Activated CD4-positive, alpha-beta memory T cell treated with anti-CD3 and anti-CD28 coated beads, Interleukin-2, amount 10 ng/mL, durations not matched to agents 7 days and 5 days (primary cell): ENCODE measurements at regions not wholly inside any gene's neighbourhood (a gene's known extent, or its start where the extent isn't known, plus 50 kb on each side); places are given as distances from the start of the nearest gene placed in this dataset.

Source experiments
- CTCF ChIA-PET: fragments of 350-600 bp; sonication (Branson Sonifier 250); formaldehyde crosslinking; loops from one replicate; lab custom pipeline; 2021; ENCODE audit warnings: antibody characterized with exemption, inconsistent platforms; lab: Charles Lee
- POLR2A ChIA-PET: fragments of 350-600 bp; sonication (Branson Sonifier 250); formaldehyde crosslinking; loops from one replicate; lab custom pipeline; 2021; ENCODE audit warnings: antibody characterized with exemption; lab: Charles Lee
- DNase-seq: peaks from one replicate; pipeline ENCODE4 v3.0.0-alpha.2; 2020
- H3K27ac Mint-ChIP-seq: one replicate; pipeline ENCODE4 v1.8.0; 2021; ENCODE audit warnings: mild to moderate bottlenecking, mixed read lengths
- H3K27me3 Mint-ChIP-seq: one replicate; pipeline ENCODE4 v1.8.0; 2021; ENCODE audit warnings: mixed read lengths
- H3K36me3 Mint-ChIP-seq: one replicate; pipeline ENCODE4 v1.8.0; 2021; ENCODE audit warnings: low read depth, mixed read lengths
- H3K4me1 Mint-ChIP-seq: one replicate; pipeline ENCODE4 v1.8.0; 2021; ENCODE audit warnings: mixed read lengths
- H3K4me3 Mint-ChIP-seq: one replicate; pipeline ENCODE4 v1.8.0; 2021; ENCODE audit warnings: mild to moderate bottlenecking, mixed read lengths
- H3K9me3 Mint-ChIP-seq: one replicate; pipeline ENCODE4 v1.8.0; 2021; ENCODE audit warnings: mixed read lengths

DNA sequence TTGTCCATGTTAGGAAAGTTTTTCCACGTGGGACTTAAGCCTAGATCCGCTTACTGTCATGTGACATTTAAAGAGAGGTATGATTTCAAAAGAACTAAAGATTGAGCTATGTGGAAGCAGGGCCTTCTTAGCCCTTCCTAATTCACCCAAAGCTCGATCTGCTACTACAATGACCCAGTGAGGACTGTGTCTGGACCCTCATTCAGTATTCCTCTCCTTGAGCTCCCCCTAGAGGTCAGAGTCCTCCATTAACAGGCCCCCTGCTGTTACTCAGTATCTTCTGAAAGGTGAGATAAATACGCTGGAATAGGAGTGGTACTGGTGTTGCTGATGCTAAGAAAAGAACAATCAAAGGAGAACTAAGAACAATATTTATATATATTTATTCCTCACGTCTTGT is 414.0 kb downstream of the GJA1 start:
- POLR2A ChIA-PET, result no interaction called here
- H3K4me3 Mint-ChIP-seq, result no peak overlapping the region
- no peaks in the 10 kb centered on the region for H3K4me1 Mint-ChIP-seq
- no peaks in the 10 kb centered on the region for H3K27me3 Mint-ChIP-seq
- DNase-seq, result no peak
- H3K27ac Mint-ChIP-seq, result no peak overlapping the region
- CTCF ChIA-PET, result no interaction called here
- no peaks in the 10 kb centered on the region for H3K9me3 Mint-ChIP-seq
- no peaks in the 10 kb centered on the region for H3K36me3 Mint-ChIP-seq

DNA sequence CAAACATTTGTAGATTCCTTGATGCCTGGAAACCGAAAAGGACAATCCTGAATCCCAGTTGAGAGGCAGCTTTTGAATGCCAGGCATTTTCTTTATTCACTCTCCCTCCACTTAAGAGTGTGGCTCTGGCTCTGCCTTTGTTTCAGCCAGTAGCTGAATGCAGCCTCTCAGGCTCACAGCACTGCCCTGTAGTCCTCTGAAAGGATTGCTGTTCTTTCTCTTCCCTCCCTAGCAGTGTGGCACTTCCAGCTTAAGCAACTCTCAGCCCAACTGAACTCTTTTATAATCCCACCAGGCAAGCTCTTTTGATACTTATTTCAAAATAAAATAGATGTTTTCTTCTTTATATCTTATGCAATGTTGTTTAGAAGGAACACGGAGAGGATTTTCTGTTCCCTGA is 415.6 kb downstream of the GJA1 start:
- Mint-ChIP-seq H3K4me3 (no peak overlapping the region), H3K9me3 (no peaks in the 10 kb centered on the region), H3K27me3 (no peaks in the 10 kb centered on the region), H3K27ac (no peak overlapping the region), H3K36me3 (no peaks in the 10 kb centered on the region), H3K4me1 (no peaks in the 10 kb centered on the region)
- no peak for DNase-seq
- ChIA-PET CTCF (interaction anchor here (0.7 kb wide), 2 partner anchors 9 to 50 kb away, joined by 3 read pairs; no protein-coding TSS in a partner anchor), POLR2A (no interaction called here)

GRCh38 chr6:121853686-121854085 is 418.2 kb downstream of the GJA1 start:
- no peaks in the 10 kb centered on the region for H3K9me3 Mint-ChIP-seq
- H3K36me3 Mint-ChIP-seq, result no peaks in the 10 kb centered on the region
- H3K27ac Mint-ChIP-seq, result no peak overlapping the region
- no peaks in the 10 kb centered on the region for H3K27me3 Mint-ChIP-seq
- POLR2A ChIA-PET, result no interaction called here
- CTCF ChIA-PET, result no interaction called here
- no peak for DNase-seq
- no peaks in the 10 kb centered on the region for H3K4me1 Mint-ChIP-seq
- no peak overlapping the region for H3K4me3 Mint-ChIP-seq

DNA sequence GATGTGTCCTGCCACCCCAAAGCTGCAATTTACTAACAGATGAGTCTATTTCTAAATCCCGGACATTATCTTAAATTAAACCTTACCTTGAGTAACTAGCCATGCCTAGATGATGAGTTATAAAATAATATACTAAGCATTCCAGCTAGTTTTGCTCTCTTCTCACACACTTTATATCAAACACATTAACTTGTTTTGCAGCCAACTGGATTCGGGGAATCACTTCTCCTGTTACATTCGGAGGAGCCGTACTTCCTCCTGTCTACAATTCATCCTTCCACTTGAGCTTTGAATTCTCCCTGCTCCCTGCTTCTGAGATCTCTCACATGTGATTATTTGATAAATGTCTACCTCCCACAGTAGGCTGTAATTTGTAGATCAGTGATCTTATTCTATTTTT is 420.1 kb downstream of the GJA1 start:
- H3K4me3 Mint-ChIP-seq, result no peak overlapping the region
- ChIA-PET POLR2A (no interaction called here), CTCF (no interaction called here)
- no peaks in the 10 kb centered on the region for H3K4me1 Mint-ChIP-seq
- no peak for DNase-seq
- H3K36me3 Mint-ChIP-seq, result no peaks in the 10 kb centered on the region
- H3K27ac Mint-ChIP-seq, result no peak overlapping the region
- no peaks in the 10 kb centered on the region for H3K27me3 Mint-ChIP-seq
- H3K9me3 Mint-ChIP-seq, result no peaks in the 10 kb centered on the region

GRCh38 chr6:121856296-121856695 is 420.9 kb downstream of the GJA1 start:
- POLR2A ChIA-PET, result no interaction called here
- CTCF ChIA-PET, result no interaction called here
- no peaks in the 10 kb centered on the region for H3K9me3 Mint-ChIP-seq
- no peak overlapping the region for H3K4me3 Mint-ChIP-seq
- no peak for DNase-seq
- no peak overlapping the region for H3K27ac Mint-ChIP-seq
- no peaks in the 10 kb centered on the region for H3K4me1 Mint-ChIP-seq
- no peaks in the 10 kb centered on the region for H3K27me3 Mint-ChIP-seq
- no peaks in the 10 kb centered on the region for H3K36me3 Mint-ChIP-seq

DNA sequence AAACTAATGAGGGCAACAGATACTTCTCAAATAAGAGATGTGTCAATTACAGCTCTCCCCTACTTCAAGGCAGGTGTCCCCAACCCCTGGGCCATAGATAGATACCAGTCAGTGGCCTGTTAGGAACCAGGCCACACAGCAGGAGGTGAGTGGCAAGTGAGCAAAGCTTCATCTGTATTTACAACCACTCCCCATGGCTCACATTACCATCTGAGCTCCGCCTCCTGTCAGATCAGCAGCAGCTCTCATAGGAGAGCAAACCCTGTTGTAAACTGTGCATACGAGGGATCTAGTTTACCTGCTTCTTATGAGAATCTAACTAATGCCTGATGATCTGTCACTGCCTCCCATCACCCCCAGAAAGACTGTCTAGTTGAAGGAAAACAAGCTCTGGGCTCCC is 422.1 kb downstream of the GJA1 start:
- Mint-ChIP-seq H3K27ac (no peak overlapping the region), H3K9me3 (peaks cover 2% of the 10 kb centered on the region), H3K27me3 (no peaks in the 10 kb centered on the region), H3K36me3 (no peaks in the 10 kb centered on the region), H3K4me3 (no peak overlapping the region), H3K4me1 (no peaks in the 10 kb centered on the region)
- no peak for DNase-seq
- CTCF ChIA-PET, result no interaction called here
- POLR2A ChIA-PET, result no interaction called here

DNA sequence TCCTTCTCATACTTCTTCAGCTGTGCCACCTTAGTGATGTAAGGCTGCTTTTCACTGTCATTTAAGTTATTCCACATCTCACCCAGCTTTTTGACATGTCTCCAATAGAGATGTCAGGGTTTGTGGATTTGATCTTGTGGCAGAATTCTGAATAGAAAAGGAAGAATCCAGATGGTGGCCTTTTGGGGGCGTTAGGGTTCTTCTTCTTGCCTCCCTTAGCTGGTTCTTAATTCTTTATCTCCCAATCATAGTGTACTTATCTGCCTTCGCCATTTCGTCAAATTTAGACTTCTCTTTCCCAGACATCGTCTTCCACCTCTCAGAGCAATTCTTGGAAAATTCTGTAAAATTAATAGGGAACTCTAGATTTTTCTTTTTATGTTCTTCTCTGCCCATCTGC is 422.9 kb downstream of the GJA1 start:
- no peak for DNase-seq
- no peaks in the 10 kb centered on the region for H3K4me1 Mint-ChIP-seq
- ChIA-PET CTCF (no interaction called here), POLR2A (no interaction called here)
- H3K9me3 Mint-ChIP-seq, result peaks cover 2% of the 10 kb centered on the region
- no peak overlapping the region for H3K4me3 Mint-ChIP-seq
- no peaks in the 10 kb centered on the region for H3K36me3 Mint-ChIP-seq
- H3K27me3 Mint-ChIP-seq, result no peaks in the 10 kb centered on the region
- H3K27ac Mint-ChIP-seq, result no peak overlapping the region

DNA sequence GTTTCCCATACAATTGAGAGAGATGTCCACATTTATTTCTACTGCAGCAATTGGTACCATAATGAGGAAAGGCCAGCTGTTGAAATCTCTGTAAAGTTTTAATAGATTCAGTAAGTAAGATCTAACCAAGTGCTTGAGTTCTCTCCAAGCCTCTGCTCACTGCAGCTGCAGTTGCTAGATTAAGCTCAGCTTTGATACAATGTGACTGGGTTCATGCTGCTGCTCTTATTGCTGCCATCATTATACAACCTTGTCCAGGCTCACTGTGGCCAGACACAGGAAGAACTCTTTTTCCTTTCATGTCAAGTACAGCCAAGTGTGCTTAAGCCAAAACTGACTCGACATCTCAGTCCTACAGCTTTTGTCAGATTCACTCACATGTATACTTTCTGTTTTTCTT is 423.5 kb downstream of the GJA1 start:
- Mint-ChIP-seq H3K9me3 (peaks cover 2% of the 10 kb centered on the region), H3K4me3 (no peak overlapping the region), H3K27ac (no peak overlapping the region), H3K4me1 (no peaks in the 10 kb centered on the region), H3K27me3 (no peaks in the 10 kb centered on the region), H3K36me3 (no peaks in the 10 kb centered on the region)
- CTCF ChIA-PET, result no interaction called here
- no peak for DNase-seq
- POLR2A ChIA-PET, result no interaction called here

DNA sequence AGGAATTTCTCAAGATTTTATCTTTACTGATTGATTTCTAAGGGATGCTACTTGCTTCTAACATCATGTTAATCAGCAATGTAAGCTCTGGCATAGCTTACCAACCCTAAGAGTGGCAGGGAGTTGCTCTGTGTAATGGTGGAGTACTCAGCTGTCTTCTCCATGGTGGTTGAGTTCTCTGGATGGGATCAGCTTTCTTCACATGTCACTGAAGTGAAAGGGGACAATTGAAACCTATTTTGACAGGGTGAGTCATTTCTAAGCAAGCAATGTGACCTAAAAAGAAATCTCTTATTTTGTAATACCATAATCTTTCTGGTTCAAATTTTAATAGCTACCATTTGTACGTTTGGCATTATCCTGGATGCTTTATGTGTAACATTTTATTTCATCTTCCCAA is 430.4 kb downstream of the GJA1 start:
- no peak for DNase-seq
- ChIA-PET CTCF (no interaction called here), POLR2A (no interaction called here)
- no peaks in the 10 kb centered on the region for H3K36me3 Mint-ChIP-seq
- no peaks in the 10 kb centered on the region for H3K27me3 Mint-ChIP-seq
- peaks cover 2% of the 10 kb centered on the region for H3K9me3 Mint-ChIP-seq
- H3K4me1 Mint-ChIP-seq, result no peaks in the 10 kb centered on the region
- no peak overlapping the region for H3K4me3 Mint-ChIP-seq
- H3K27ac Mint-ChIP-seq, result no peak overlapping the region

- no peak for DNase-seq
- H3K4me1 Mint-ChIP-seq, result no peaks in the 10 kb centered on the region
- no peaks in the 10 kb centered on the region for H3K27me3 Mint-ChIP-seq
- H3K27ac Mint-ChIP-seq, result no peak overlapping the region
- H3K9me3 Mint-ChIP-seq, result no peaks in the 10 kb centered on the region
- ChIA-PET POLR2A (no interaction called here), CTCF (no interaction called here)
- H3K36me3 Mint-ChIP-seq, result no peaks in the 10 kb centered on the region
- H3K4me3 Mint-ChIP-seq, result no peak overlapping the region
Observed at GRCh38 chr6:121867095-121867494, 431.6 kb downstream of the GJA1 start.

DNA sequence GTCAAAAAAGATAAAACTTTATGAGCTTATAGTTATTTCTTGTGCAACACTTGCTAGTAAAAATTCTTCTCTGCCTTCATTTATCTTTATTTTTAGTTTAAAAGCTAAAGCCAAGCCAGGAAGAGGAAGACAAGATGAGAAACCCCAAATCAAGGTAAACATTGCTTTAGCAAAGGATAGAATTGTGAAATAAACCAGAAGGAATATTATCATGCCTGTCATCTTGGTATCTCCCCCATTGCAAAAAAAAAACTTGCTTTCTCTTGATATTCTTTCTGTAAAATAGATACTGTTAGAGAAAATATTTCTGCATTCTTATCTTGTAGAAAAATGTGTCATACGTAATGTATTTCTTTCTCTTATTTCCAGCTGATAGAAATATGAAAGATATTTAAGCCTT is 432.8 kb downstream of the GJA1 start:
- CTCF ChIA-PET, result no interaction called here
- Mint-ChIP-seq H3K9me3 (peaks cover 5% of the 10 kb centered on the region), H3K27me3 (no peaks in the 10 kb centered on the region), H3K4me1 (no peaks in the 10 kb centered on the region), H3K27ac (no peak overlapping the region), H3K36me3 (no peaks in the 10 kb centered on the region), H3K4me3 (no peak overlapping the region)
- no peak for DNase-seq
- POLR2A ChIA-PET, result no interaction called here

- CTCF ChIA-PET, result no interaction called here
- H3K27ac Mint-ChIP-seq, result no peak overlapping the region
- POLR2A ChIA-PET, result no interaction called here
- H3K4me3 Mint-ChIP-seq, result no peak overlapping the region
- H3K9me3 Mint-ChIP-seq, result peaks cover 5% of the 10 kb centered on the region
- no peak for DNase-seq
- no peaks in the 10 kb centered on the region for H3K4me1 Mint-ChIP-seq
- no peaks in the 10 kb centered on the region for H3K36me3 Mint-ChIP-seq
- H3K27me3 Mint-ChIP-seq, result no peaks in the 10 kb centered on the region
Observed at GRCh38 chr6:121873595-121873994, 438.1 kb downstream of the GJA1 start.

- H3K27ac Mint-ChIP-seq, result no peak overlapping the region
- POLR2A ChIA-PET, result no interaction called here
- no peaks in the 10 kb centered on the region for H3K36me3 Mint-ChIP-seq
- CTCF ChIA-PET, result no interaction called here
- no peak overlapping the region for H3K4me3 Mint-ChIP-seq
- no peak for DNase-seq
- H3K4me1 Mint-ChIP-seq, result no peaks in the 10 kb centered on the region
- H3K9me3 Mint-ChIP-seq, result peaks cover 5% of the 10 kb centered on the region
- H3K27me3 Mint-ChIP-seq, result no peaks in the 10 kb centered on the region
Observed at GRCh38 chr6:121876721-121877120, 441.3 kb downstream of the GJA1 start.

GRCh38 chr6:121879149-121879548 is 443.7 kb downstream of the GJA1 start:
- no peak overlapping the region for H3K27ac Mint-ChIP-seq
- DNase-seq, result no peak
- POLR2A ChIA-PET, result no interaction called here
- H3K4me1 Mint-ChIP-seq, result no peaks in the 10 kb centered on the region
- CTCF ChIA-PET, result no interaction called here
- H3K9me3 Mint-ChIP-seq, result no peaks in the 10 kb centered on the region
- H3K36me3 Mint-ChIP-seq, result no peaks in the 10 kb centered on the region
- no peak overlapping the region for H3K4me3 Mint-ChIP-seq
- H3K27me3 Mint-ChIP-seq, result no peaks in the 10 kb centered on the region

DNA sequence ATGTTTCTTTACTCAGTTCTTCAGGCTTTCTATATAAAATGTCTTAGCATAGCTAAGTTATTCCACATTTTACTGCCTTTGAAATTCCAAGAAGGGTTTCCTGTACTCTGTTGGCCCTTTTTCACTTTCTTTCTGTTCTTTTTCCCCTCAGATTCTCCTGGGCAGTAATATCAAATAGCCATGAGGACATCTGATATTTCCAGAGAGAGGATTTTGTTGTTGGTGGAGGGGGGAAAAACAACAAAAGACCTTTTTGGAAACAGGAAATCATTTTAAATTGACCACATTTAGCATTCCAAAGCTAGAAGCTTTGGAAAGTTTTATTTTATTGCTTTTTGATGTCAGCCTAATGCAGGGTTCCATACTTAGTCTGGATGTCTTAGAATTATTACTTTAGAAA is 445.4 kb downstream of the GJA1 start:
- H3K27me3 Mint-ChIP-seq, result no peaks in the 10 kb centered on the region
- H3K4me1 Mint-ChIP-seq, result no peaks in the 10 kb centered on the region
- POLR2A ChIA-PET, result no interaction called here
- no peak for DNase-seq
- CTCF ChIA-PET, result no interaction called here
- no peak overlapping the region for H3K4me3 Mint-ChIP-seq
- H3K36me3 Mint-ChIP-seq, result no peaks in the 10 kb centered on the region
- H3K27ac Mint-ChIP-seq, result no peak overlapping the region
- peaks cover 3% of the 10 kb centered on the region for H3K9me3 Mint-ChIP-seq
